Psoas muscle (tissue), 7 donors: ENCODE measurements at regions not wholly inside any gene's neighbourhood (a gene's known extent, or its start where the extent isn't known, plus 50 kb on each side); places are given as distances from the start of the nearest gene placed in this dataset.

Experiments used
- ATAC-seq, 4 donors: fragments of 200-7000 bp; cut with Tn5 transposase; one replicate each; pipeline ENCODE4 v1.9.1; 2020; ENCODE audit warnings: moderate library complexity in 3 of 4, mild to moderate bottlenecking in 2 of 4
- DNase-seq, 2 donors: peaks; one replicate each; pipeline ENCODE4 v3.0.0-alpha.2; 2020
- H3K27ac ChIP-seq: fragments of 200-600 bp; one replicate; pipeline ENCODE4 v1.8.0; 2022
- H3K27me3 ChIP-seq, 3 donors: fragments of 200-600 bp in 1 of 3; one replicate each; pipeline versions ENCODE4 v1.6.1 to v1.8.0; 2013 to 2022; ENCODE audit warnings: low read length in 2 of 3, mild to moderate bottlenecking in 2 of 3, moderate library complexity in 1 of 3; ENCODE audit not compliant: insufficient read depth in 3 of 3
- H3K36me3 ChIP-seq, 2 donors: fragments of 200-600 bp in 1 of 2; one replicate each; pipeline versions ENCODE4 v1.6.1 to v1.8.0; 2013 to 2022; ENCODE audit warnings: low read depth in 1 of 2, mild to moderate bottlenecking in 1 of 2, moderate library complexity in 1 of 2; ENCODE audit not compliant: insufficient read depth in 1 of 2
- H3K4me1 ChIP-seq: fragments of 200-600 bp; one replicate; pipeline ENCODE4 v1.8.0; 2022
- H3K4me3 ChIP-seq: fragments of 200-600 bp; one replicate; pipeline ENCODE4 v1.8.0; 2022; ENCODE audit warnings: mild to moderate bottlenecking
- H3K9me3 ChIP-seq: fragments of 200-600 bp; one replicate; pipeline ENCODE4 v1.8.0; 2022
- WGBS, 3 donors: extraction: QIAGEN DNeasy Blood & Tissue Kit; methylation state at CpG; one replicate each; pipeline versions ENCODE4 v1.1.6 to v1.1.7; 2013; 5-methylcytosine and 5-hydroxymethylcytosine counted together
- intact Hi-C, 2 donors: fragments of 100-400 bp; cut with DNase I; formaldehyde crosslinking; loops; one replicate each; pipeline versions ENCODE4 v1.11.0 to v1.14.2; 2022
- TF ChIP-seq, protein P1 (sequence below): fragments of 200-600 bp; IDR thresholded peaks from one replicate; pipeline ENCODE4 v1.8.0; 2022; ENCODE audit warnings: antibody characterized with exemption
- donor health status: healthy with polysubstance abuse.
- donor health status: DM: no; HTN: no; CAD: no; lungs with moderate emphysema.
- donor health status: Bipolar disorder and iron deficiency.
- donor health status: healthy.
- donor health status: DM: yes; HTN: yes; CAD: no.
- donor health status: DM: no; HTN: no; CAD: no.
- donor health status: DM: yes; HTN: yes; CAD: no.

DNA sequence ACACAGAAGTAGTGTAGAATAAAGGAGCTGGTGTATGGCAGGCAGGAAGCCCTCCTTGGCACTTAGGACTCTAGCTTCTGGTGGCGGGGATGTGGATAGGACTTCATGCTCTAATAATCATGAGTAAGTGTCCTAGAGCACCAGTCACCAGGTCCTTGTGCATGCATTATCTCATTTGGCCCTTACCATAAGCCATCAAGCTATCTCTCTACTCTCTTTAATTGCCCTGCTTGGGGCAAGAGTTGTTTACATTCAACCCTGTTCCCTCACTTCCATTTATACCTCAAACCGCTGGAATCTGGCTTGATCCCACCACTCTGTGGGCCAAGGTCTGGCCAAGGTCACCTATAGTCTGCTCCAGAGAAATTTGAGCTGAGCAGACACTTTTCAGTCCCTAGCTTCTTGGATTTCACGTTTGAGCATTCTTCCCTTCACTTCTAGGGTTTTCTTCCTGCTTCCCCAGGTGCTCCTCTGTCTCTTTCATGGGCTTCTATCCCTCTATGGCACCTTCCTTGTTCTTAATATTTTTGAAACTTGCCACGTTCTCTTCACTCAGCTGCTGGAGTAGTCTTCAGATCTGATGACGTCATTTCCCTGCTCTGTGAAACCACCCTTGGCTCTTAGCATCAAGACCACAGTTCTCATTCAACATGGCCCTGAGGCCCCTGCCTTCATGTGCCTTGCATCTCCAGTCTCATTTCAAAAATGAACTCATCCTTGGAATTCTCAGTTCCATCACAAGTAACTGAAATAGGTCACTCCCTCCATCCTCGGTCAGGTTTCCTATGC lies 94.9 kb upstream of the GATA6 start:
- no peak overlapping the region for H3K27ac ChIP-seq
- no peaks in the 10 kb centered on the region for H3K4me1 ChIP-seq
- DNase-seq (no peak), ATAC-seq (no peak)
- TF ChIP-seq, protein P1, sequence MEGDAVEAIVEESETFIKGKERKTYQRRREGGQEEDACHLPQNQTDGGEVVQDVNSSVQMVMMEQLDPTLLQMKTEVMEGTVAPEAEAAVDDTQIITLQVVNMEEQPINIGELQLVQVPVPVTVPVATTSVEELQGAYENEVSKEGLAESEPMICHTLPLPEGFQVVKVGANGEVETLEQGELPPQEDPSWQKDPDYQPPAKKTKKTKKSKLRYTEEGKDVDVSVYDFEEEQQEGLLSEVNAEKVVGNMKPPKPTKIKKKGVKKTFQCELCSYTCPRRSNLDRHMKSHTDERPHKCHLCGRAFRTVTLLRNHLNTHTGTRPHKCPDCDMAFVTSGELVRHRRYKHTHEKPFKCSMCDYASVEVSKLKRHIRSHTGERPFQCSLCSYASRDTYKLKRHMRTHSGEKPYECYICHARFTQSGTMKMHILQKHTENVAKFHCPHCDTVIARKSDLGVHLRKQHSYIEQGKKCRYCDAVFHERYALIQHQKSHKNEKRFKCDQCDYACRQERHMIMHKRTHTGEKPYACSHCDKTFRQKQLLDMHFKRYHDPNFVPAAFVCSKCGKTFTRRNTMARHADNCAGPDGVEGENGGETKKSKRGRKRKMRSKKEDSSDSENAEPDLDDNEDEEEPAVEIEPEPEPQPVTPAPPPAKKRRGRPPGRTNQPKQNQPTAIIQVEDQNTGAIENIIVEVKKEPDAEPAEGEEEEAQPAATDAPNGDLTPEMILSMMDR = no peak
- H3K4me3 ChIP-seq = no peak overlapping the region
- H3K27me3 ChIP-seq = no peaks in the 10 kb centered on the region
- WGBS, 3 donors = 60 to 67% (median 65%) methylated on average over 6 of the region's 6 CpGs
- H3K36me3 ChIP-seq = no peaks in the 10 kb centered on the region
- intact Hi-C loops = no loop called here
- H3K9me3 ChIP-seq = no peaks in the 10 kb centered on the region

- Histone ChIP-seq H3K4me3 (no peak overlapping the region), H3K27me3 (peaks cover 0 to 7% (median 0%) of the 10 kb centered on the region in 3 donors), H3K9me3 (no peaks in the 10 kb centered on the region), H3K4me1 (no peaks in the 10 kb centered on the region), H3K27ac (no peak overlapping the region), H3K36me3 (no peaks in the 10 kb centered on the region)
- WGBS, 3 donors = 27 to 51% (median 33%) methylated on average over 3 of the region's 3 CpGs
- intact Hi-C loops = no loop called here
- TF ChIP-seq, protein P1 = no peak
- DNase-seq (no peak), ATAC-seq (no peak)
These were observed 89.4 kb upstream of the GATA6 start for GRCh38 chr18:22080035-22080434.

- no peak overlapping the region for H3K27ac ChIP-seq
- H3K4me1 ChIP-seq = no peaks in the 10 kb centered on the region
- TF ChIP-seq, protein P1 = no peak
- H3K36me3 ChIP-seq = no peaks in the 10 kb centered on the region
- 95 to 97% (median 95%) methylated on average over 14 of the region's 14 CpGs for WGBS, 3 donors
- H3K4me3 ChIP-seq = no peak overlapping the region
- DNase-seq (no peak), ATAC-seq (no peak)
- no peaks in the 10 kb centered on the region for H3K9me3 ChIP-seq
- intact Hi-C loops = no loop called here
- H3K27me3 ChIP-seq = peaks cover 0 to 11% (median 0%) of the 10 kb centered on the region in 3 donors
These were observed 87.0 kb upstream of the GATA6 start for GRCh38 chr18:22082408-22082807.

- Histone ChIP-seq H3K27me3 (peaks cover 0 to 11% (median 0%) of the 10 kb centered on the region in 3 donors), H3K9me3 (no peaks in the 10 kb centered on the region), H3K36me3 (no peaks in the 10 kb centered on the region), H3K4me1 (no peaks in the 10 kb centered on the region), H3K4me3 (no peak overlapping the region), H3K27ac (no peak overlapping the region)
- DNase-seq = no peak
- TF ChIP-seq, protein P1 = no peak
- no peak for ATAC-seq
- intact Hi-C loops = no loop called here
- WGBS, 3 donors = 63 to 68% (median 67%) methylated on average over 13 of the region's 13 CpGs
These were observed 84.8 kb upstream of the GATA6 start for GRCh38 chr18:22084547-22084946.

DNA sequence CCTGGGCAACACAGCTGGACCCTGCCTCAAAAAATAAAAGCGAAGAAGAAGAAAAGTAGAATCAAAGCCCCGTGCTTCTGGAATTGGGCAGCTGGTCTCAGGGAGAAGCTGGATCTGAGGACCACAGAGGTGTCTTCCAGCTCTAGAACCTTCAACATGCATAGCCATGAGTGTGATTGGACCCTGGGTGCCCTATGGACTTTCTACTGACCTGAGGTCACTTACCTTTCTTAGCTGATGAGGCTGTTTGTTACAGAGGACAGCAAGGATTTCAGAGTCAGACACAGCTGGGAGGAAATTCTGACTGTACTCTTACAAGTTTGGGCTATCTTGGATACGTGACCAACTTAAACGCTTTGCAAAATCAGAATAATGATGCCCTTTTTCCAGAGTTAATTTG lies 82.4 kb upstream of the GATA6 start:
- TF ChIP-seq, protein P1 = no peak
- 69 to 85% (median 83%) methylated on average over 4 of the region's 4 CpGs for WGBS, 3 donors
- no peak overlapping the region for H3K27ac ChIP-seq
- no peaks in the 10 kb centered on the region for H3K4me1 ChIP-seq
- no peak for DNase-seq
- intact Hi-C loops = no loop called here
- no peak overlapping the region for H3K4me3 ChIP-seq
- ATAC-seq = no peak
- peaks cover 0 to 11% (median 0%) of the 10 kb centered on the region in 3 donors for H3K27me3 ChIP-seq
- no peaks in the 10 kb centered on the region for H3K9me3 ChIP-seq
- H3K36me3 ChIP-seq = no peaks in the 10 kb centered on the region
